ENCODE measurements at regions not wholly inside any gene's neighbourhood (a gene's known extent, or its start where the extent isn't known, plus 50 kb on each side); places are given as distances from the start of the nearest gene placed in this dataset.

GRCh38 chr22:22996511-22997261 is 73.6 kb upstream of the GNAZ start:
- no peak for DNase-seq (ENCODE audit: low spot score)
- ATAC-seq = no peak

- ATAC-seq (no peak), DNase-seq (ENCODE audit: low spot score) (no peak)
These were observed 72.9 kb upstream of the GNAZ start for GRCh38 chr22:22997262-22997898.

- no peak for DNase-seq (ENCODE audit: low spot score)
- ATAC-seq = no peak
These were observed 72.3 kb upstream of the GNAZ start for GRCh38 chr22:22997988-22998387.

- DNase-seq (ENCODE audit: low spot score) (no peak), ATAC-seq (no peak)
These were observed 70.8 kb upstream of the GNAZ start for GRCh38 chr22:22999523-22999922.

GRCh38 chr22:23000657-23001347 is 69.5 kb upstream of the GNAZ start:
- no peak for ATAC-seq
- DNase-seq (ENCODE audit: low spot score) = no peak

- DNase-seq (ENCODE audit: low spot score) (no peak), ATAC-seq (no peak)
These were observed 68.9 kb upstream of the GNAZ start for GRCh38 chr22:23001463-23001862.

GRCh38 chr22:23002612-23003180 is 67.6 kb upstream of the GNAZ start:
- DNase-seq (ENCODE audit: low spot score) = no peak
- no peak for ATAC-seq

GRCh38 chr22:23007823-23008222 is 62.5 kb upstream of the GNAZ start:
- ATAC-seq (no peak), DNase-seq (ENCODE audit: low spot score) (no peak)

- ATAC-seq (no peak), DNase-seq (ENCODE audit: low spot score) (no peak)
These were observed 61.4 kb upstream of the GNAZ start for GRCh38 chr22:23008896-23009295.
